Ramos (cell line): ENCODE measurements at regions not wholly inside any gene's neighbourhood (a gene's known extent, or its start where the extent isn't known, plus 50 kb on each side); places are given as distances from the start of the nearest gene placed in this dataset.
"Not testable (repeated sequence)": the region's sequence is repeated elsewhere in the genome, so short reads cannot be mapped to it uniquely, and the experiment has no call there.

ENCODE experiments used
- in situ Hi-C: fragments of 300-500 bp; cut with MboI; formaldehyde crosslinking; loops from one replicate; pipeline ENCODE4 v1.14.3; 2022; ENCODE audit warnings: low sequenced_read_pairs; ENCODE audit not compliant: unreplicated experiment

- in situ Hi-C loops, result no loop called here
Observed at GRCh38 chr5:53399926-53400697, 80.3 kb upstream of the FST start.

- in situ Hi-C loops, result no loop called here
Observed at GRCh38 chr5:53403291-53403690, 77.1 kb upstream of the FST start.

DNA sequence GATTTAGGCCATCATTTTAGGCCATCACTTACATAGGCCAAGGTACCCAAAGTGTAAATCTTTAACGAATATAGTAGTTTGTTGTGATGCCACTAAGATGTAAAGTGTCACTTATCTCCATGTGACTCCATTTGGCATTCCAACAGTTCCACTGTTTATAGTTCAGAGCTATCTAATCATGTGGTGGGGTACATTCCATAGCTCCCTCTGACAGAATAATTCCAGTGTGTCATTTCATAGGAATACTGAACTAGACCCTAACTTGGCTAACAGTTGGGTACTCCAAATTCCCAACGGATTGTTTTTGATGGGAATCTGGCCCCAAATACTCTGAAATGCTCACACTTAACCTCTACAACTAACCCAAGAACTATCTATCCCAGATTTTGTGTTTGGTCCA, 76.7 kb upstream of the FST start:
- in situ Hi-C loops, result no loop called here

DNA sequence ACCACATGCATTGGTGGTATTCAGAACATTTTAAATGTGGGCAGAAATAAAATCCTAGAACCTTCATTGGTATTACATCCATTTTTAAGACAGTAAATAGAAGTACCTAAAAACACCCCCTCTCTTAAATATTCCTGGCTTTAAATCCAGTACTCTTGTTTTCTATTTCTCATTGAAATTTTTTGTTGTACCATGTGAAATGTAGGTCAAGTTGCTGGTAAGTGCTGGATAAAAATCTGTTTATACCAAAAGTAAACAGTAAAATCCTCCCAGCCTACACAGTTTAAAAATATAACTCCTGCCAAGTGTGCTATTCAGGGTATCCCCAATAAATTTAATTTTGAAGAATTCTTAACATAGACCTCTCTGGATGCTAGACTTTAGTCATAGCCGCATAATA, 75.0 kb upstream of the FST start:
- in situ Hi-C loops, result no loop called here

GRCh38 chr5:53406630-53407316, 73.7 kb upstream of the FST start:
- in situ Hi-C loops, result no loop called here

- in situ Hi-C loops, result no loop called here
Observed at GRCh38 chr5:53407373-53407772, 73.1 kb upstream of the FST start.

DNA sequence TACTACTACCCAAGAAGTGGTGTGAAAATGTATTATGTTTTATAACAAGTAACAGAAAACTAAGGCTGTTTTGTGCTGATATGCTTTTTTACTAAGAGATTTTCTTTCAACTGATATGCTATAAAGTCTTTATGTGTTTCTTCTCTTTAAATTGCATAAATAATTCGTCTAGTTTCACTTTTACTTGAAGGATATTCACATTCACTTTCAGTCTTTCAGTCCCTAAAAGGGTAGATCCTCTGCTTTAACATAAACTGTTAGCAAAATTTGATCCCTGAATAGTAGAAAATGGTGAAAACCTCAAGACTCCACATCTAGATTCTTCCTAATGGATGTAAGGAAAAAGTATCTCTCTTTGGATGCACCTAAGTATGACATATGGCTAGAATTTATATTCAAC, 69.0 kb upstream of the FST start:
- in situ Hi-C loops, result no loop called here

DNA sequence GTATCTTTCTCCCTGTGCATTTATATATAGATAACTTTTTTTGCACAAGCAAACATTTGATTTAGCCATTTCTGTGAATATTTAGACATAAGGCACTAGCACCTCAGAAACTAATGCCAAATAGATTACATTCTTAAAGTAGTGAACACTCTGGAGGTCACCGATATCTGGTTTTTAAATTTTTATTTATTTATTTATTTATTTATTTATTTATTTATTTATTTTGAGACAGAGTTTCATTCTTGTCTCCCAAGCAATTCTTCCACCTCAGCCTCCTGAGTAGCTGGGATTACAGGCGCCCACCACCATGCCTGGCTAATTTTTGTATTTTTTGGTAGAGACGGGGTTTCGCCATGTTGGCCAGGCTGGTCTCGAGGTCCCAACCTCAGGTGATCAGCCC, 67.9 kb upstream of the FST start:
- in situ Hi-C loops, result not testable (repeated sequence)

DNA sequence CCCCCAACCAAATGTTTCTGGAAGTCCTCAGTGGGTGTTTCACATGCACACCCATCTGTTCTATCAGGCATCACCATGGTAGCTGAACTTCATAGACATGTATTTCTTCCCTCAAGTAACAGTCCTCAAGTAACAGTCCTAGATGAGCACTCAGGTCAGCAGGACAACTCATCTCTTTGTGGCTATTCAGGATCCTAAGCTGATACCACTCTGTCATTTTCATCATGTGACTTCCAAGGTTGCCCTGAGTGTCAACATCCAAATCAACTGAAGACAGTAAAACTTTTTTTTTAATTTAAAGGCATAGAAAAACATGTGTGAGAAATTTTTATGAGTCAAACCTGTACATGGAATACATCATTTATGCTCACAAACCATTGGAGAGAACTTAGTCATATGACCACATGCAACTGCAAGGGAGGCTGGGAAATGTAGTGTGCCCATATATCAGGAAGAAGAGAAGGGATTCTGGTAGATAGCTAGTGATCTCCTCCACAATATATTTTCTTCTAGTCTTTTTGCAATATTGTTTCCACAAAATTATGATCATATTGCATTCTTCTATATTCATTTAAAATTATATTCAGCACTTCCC, 64.2 kb upstream of the FST start:
- in situ Hi-C loops, result no loop called here

DNA sequence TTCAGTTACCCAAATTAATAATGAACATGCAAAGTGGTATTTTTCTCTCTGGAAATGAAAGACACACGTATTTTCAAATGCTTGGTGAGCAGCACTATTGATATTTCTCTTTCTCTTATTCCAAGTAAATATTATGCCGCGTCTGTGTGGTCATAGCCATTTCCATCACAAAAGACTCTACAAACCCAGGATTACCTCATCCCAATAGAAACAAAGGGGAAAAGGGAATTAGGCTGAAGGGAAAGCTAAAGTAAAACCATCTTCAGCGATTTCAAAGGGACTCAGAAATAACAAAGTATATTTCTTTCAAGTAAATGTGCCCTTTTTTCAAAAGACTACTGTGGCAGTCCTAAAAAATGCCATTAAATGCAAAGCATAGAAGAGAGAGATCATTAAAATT, 62.0 kb upstream of the FST start:
- in situ Hi-C loops, result no loop called here

- in situ Hi-C loops, result no loop called here
Observed at GRCh38 chr5:53418826-53419658, 61.4 kb upstream of the FST start.

DNA sequence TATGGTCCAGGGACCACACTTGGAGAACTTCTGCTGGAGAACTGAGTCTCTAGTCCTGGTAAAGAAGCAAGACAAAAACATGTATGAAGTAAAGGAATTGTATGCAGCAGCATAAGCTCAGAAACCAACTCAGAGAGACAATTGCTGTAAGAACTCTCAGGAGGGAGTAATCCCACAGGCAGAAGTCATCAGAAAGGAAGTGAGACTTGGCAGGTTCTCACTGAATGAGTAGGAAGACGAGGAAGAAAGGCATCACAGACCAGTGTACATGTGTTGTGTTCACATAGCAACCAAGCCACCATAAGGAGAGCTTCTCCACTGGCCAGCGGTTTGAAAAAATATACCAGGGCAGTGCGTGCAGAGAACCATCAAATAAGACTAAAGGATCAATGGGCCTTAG, 57.9 kb upstream of the FST start:
- in situ Hi-C loops, result no loop called here

DNA sequence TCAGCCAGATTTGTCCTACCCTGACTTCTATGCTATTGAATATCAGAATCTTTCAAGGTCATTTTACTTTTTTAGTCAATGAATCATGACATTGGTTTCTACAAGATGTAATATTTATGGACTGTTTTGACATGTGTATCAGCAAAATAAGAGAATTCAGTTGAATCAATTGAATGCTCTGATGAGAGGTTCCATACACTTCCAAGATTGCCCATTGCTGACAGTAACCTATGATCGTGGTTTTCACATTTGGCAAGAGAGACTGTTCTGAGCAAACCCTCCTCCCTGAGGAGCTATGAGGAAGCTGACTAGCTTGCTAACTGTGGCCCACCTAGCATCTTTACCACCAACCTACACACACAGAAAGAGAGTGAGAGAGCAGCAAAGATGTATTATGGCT, 56.7 kb upstream of the FST start:
- in situ Hi-C loops, result no loop called here

DNA sequence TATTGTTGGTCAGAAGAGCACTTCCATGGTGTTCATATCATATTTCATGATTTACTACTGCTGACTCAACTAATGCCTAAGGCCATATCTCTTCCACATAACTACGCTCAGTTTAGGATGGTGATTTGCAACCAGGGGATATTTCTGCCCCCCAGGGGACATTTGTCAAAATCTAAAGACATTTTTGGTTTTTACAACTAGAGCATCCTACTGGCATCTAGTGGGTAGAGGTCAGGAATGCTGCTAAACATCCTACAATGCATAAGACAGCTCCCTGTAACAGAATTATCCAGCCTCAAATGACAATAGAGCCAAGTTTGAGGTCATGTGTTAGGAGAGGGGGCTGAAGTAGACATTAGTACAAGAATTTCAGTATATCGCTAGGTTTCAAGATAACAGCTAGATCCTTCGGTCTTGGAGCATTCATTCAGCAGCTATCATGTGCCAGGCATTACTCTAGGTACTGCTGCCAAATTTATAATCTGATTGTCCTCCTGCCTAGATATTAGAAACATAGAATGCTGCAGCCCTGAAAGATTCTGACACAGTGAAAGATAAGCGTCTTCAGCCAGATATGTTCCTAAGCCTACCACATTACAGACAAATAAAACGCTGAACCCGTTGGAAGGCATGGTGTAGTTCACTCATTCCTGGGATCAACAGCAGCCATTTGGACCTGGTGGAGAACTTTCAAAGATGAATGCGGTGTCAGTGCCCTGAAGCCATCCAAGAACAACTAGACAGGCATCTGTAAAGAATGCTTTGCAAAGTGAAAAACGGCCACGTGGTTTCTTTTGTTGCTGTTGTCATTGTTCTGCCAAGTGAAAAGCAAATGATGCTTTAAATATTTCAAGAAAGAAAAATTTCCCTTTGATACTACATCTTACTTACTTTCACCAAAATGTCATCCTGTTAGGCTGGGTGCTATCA, 55.5 kb upstream of the FST start:
- in situ Hi-C loops, result no loop called here

GRCh38 chr5:53425687-53426511, 54.5 kb upstream of the FST start:
- in situ Hi-C loops, result no loop called here

DNA sequence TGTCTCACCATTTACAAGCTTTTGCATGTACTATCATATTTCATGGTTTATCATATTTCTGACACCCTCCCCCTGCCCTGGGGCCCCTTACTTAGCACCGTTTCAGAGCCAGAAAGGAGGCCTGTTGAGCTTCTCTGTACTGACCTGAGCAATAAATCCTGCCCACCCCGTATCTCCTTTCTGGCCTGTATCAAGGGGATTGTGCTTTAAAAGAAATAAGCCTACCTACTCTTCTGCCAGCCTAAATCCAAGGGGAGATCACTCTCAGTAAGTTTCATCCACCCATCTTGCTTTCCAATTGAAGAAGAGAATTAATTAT, 54.0 kb upstream of the FST start:
- in situ Hi-C loops, result no loop called here

GRCh38 chr5:53426878-53427277, 53.6 kb upstream of the FST start:
- in situ Hi-C loops, result no loop called here

DNA sequence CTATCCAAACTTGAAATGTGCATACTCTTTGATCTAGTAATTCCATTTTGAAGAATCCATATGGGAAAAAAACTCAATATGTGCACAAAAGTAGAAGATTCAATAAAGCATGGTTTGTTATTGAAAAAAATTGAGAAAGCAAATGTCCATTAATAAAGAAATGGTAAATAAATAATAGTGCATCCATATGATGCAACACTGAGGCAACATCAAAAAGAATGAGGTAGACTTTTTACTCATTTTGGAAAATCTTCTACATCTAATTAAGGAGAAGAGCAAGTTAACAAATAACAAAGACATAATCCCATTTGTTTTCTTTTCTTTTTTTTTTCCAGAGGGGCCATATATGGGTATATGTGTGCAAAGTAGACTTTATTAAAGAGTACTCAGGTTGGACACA, 52.5 kb upstream of the FST start:
- in situ Hi-C loops, result no loop called here

DNA sequence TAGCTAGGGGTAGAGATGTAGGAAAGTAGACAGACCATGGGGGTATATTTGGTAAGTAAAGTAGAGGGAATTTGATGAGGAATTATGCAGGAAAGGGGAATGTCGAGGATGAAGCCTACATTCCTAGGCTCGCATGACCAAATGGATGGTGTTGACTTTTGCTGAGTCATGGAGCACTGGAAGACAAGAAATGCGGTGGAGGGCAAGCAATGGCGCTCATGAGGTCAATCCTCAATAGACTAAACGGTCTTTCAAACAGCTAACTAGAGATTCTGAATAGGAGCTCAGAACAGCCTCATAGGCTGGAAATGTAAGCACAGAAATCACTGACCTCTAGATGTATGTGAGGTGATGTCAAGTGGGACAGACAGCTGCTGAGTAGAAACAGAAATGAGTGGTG, 50.7 kb upstream of the FST start:
- in situ Hi-C loops, result no loop called here
